RKO (cell line): ENCODE measurements at regions not wholly inside any gene's neighbourhood (a gene's known extent, or its start where the extent isn't known, plus 50 kb on each side); places are given as distances from the start of the nearest gene placed in this dataset.
"Not testable (repeated sequence)": the region's sequence is repeated elsewhere in the genome, so short reads cannot be mapped to it uniquely, and the experiment has no call there.

ENCODE experiments used
- DNase-seq: peaks from one replicate; pipeline ENCODE4 v3.0.0-alpha.2; 2016; ENCODE audit warnings: low spot score

GRCh38 chr1:190000365-190000872 lies 477.2 kb downstream of the BRINP3 start:
- peak; percentile 32 for DNase-seq

- DNase-seq = peak; percentile 1
Measured at GRCh38 chr1:190001187-190001586, 476.5 kb downstream of the BRINP3 start.

DNA sequence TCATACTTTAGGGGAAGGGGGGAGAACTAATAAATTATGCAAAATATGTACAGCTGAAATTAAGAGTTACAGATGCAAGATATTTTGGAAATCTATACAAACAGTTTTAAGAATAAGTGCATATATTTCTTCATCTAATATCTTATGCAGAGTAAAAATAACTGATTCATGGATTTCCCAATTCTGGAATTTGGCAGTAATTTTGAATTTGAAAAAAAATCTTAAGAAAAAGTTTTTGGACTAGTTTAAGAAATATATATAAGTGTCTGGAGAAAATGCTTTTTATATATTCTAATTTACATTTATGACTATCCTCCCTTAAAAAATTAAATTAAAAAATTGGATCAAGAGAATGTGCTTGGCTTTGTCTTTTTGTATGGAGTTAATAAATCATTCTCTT lies 474.3 kb downstream of the BRINP3 start:
- no peak for DNase-seq

DNA sequence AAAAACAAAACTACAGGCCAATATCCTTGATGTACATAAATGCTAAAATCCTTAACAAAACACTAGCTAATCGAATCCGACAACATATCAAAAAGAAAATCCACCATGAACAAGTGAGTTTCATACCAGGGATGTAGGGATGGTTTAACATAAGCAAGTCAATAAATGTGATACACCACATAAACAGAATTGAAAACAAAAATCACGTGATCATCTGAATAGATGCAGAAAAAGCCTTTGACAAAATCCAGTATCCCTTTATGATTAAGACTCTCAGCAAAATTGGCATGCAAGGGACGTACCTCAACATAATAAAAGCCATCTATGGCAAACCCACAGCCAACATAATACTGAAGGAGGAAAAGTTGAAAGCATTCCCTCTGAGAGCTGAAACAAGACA lies 466.1 kb downstream of the BRINP3 start:
- no peak for DNase-seq

- DNase-seq = not testable (repeated sequence)
Measured at GRCh38 chr1:190019151-190019550, 458.5 kb downstream of the BRINP3 start.

DNA sequence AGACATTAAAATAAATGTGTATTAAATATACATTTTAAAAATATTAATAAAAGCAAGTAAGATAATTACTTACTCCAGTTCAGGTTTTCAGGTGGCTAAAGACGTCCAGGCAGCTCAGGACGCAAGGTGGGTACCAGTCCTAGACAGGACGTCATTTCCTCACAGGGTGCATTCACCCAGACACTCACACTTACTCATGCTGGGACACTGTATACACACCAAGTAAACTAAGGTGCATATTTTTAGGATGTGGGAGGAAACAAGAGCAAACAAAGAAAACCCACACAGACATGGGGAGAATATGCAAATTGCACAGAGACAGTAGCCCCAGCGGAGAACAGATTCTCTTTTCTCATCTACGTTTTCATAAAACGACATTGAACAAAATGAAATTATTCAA lies 457.9 kb downstream of the BRINP3 start:
- no peak for DNase-seq

GRCh38 chr1:190022709-190023108 lies 455.0 kb downstream of the BRINP3 start:
- peak; percentile 81 for DNase-seq

DNA sequence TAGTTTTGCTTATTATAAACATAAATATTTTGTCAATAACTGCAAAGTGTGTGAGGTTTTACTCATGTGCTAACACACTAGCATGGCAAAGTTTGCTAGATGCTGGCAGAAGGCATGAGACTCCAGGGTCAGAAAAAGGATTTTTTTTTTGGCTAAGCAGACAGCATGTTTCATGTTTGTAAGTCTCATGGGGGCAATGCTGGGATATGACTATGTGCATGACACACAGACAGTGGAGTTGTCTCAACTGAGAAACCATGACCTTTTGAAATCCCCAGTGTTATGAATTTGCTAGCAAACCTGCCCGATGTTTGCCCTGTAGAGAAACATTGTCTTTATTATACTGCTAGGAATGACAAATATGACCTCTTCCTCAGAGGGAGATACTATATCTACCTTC lies 448.2 kb downstream of the BRINP3 start:
- peak; percentile 22 for DNase-seq

- no peak for DNase-seq
Measured at GRCh38 chr1:190043655-190044054, 434.0 kb downstream of the BRINP3 start.

GRCh38 chr1:190046231-190046630 lies 431.4 kb downstream of the BRINP3 start:
- no peak for DNase-seq
